H1 (cell line): ENCODE measurements at regions not wholly inside any gene's neighbourhood (a gene's known extent, or its start where the extent isn't known, plus 50 kb on each side); places are given as distances from the start of the nearest gene placed in this dataset.

Experiments used
- CBX5 ChIP-seq: fragments of 300-800, 300-1000 bp; sonication (generic); IDR thresholded peaks from 2 replicates; pipeline ENCODE4 v1.7.1; 2016; ENCODE audit warnings: antibody characterized with exemption, low read length, low read depth
- CTBP2 ChIP-seq: IDR thresholded peaks from 2 replicates; pipeline ENCODE4 v1.7.0; 2011; ENCODE audit warnings: borderline replicate concordance, mild to moderate bottlenecking, moderate library complexity, mixed read lengths, low read length; ENCODE audit not compliant: insufficient read depth, insufficient read length
- MAX ChIP-seq: IDR thresholded peaks from 2 replicates; pipeline ENCODE4 v1.6.1; 2012; ENCODE audit warnings: inconsistent platforms
- POLR2A ChIP-seq, 2 experiments: IDR thresholded peaks; 1 replicate in 1 of 2; 2 replicates in 1 of 2; pipeline ENCODE4 v1.6.1; 2011; ENCODE audit warnings: low read depth in 2 of 2, low read length in 2 of 2, mild to moderate bottlenecking in 2 of 2; ENCODE audit errors: control extremely low read depth in 1 of 2
- POLR2AphosphoS5 ChIP-seq: IDR thresholded peaks from 2 replicates; pipeline ENCODE4 v1.6.1; 2011; ENCODE audit warnings: low read depth, low read length

- TF ChIP-seq CTBP2 (no peak), POLR2A (IDR thresholded peaks at IDR 0.05; ENCODE audit: control extremely low read depth in 1 of 2, low read depth in 2 of 2, low read length in 2 of 2) (no peak), POLR2AphosphoS5 (no peak), MAX (no peak), CBX5 (no peak)
Observed at GRCh38 chr21:28358702-28359101, 634.0 kb downstream of the LTN1 start (continued).
